ENCODE measurements at regions not wholly inside any gene's neighbourhood (a gene's known extent, or its start where the extent isn't known, plus 50 kb on each side); places are given as distances from the start of the nearest gene placed in this dataset.
"Not testable (repeated sequence)": the region's sequence is repeated elsewhere in the genome, so short reads cannot be mapped to it uniquely, and the experiment has no call there.

- DNase-seq: no peak
- TF ChIP-seq CTCF (IDR thresholded peaks at IDR 0.05) (no peak), POLR2A (IDR thresholded peaks at IDR 0.05) (no peak)
- peaks cover 0 to 3% (median 0%) of the 10 kb centered on the region in 3 donors for H3K9me3 ChIP-seq
- no peaks in the 10 kb centered on the region for H3K4me1 ChIP-seq
- no peaks in the 10 kb centered on the region for H3K27me3 ChIP-seq
- H3K36me3 ChIP-seq: no peaks in the 10 kb centered on the region
- no peak overlapping the region for H3K4me3 ChIP-seq
- WGBS, 2 donors: 90% methylated on average over 2 of the region's 5 CpGs; no CpG with 5 or more reads in 1 of the 2 donors
- intact Hi-C loops (cut with DNase I): no loop called here
- H3K27ac ChIP-seq: no peak overlapping the region
Observed at GRCh38 chr4:170464614-170465197, 374.9 kb upstream of the AADAT start.

GRCh38 chr4:170446782-170447181 lies 357.0 kb upstream of the AADAT start:
- H3K4me1 ChIP-seq: no peaks in the 10 kb centered on the region
- 64 to 75% methylated on average over 3 of the region's 3 CpGs for WGBS, 2 donors
- DNase-seq: no peak
- no peaks in the 10 kb centered on the region for H3K36me3 ChIP-seq
- TF ChIP-seq POLR2A (IDR thresholded peaks at IDR 0.05) (no peak), CTCF (IDR thresholded peaks at IDR 0.05) (no peak)
- H3K27me3 ChIP-seq: no peaks in the 10 kb centered on the region
- H3K27ac ChIP-seq: no peak overlapping the region
- H3K4me3 ChIP-seq: no peak overlapping the region
- no peaks in the 10 kb centered on the region for H3K9me3 ChIP-seq
- intact Hi-C loops (cut with DNase I): no loop called here

GRCh38 chr4:170441146-170441545 lies 351.4 kb upstream of the AADAT start:
- H3K4me1 ChIP-seq; H3K4me3 ChIP-seq; DNase-seq; H3K27ac ChIP-seq; H3K36me3 ChIP-seq; intact Hi-C loops (cut with DNase I); H3K9me3 ChIP-seq; H3K27me3 ChIP-seq: not testable (repeated sequence)
- whole genome bisulfite sequencing, 2 donors: 61 to 69% methylated on average over 2 of the region's 2 CpGs

- no peak for DNase-seq
- intact Hi-C loops (cut with DNase I): no loop called here
- Histone ChIP-seq H3K27me3 (no peaks in the 10 kb centered on the region), H3K36me3 (no peaks in the 10 kb centered on the region), H3K4me1 (no peaks in the 10 kb centered on the region), H3K27ac (no peak overlapping the region), H3K4me3 (no peak overlapping the region), H3K9me3 (no peaks in the 10 kb centered on the region)
- 75 to 84% methylated on average over 4 to 5 of the region's 5 CpGs for WGBS, 2 donors
- TF ChIP-seq POLR2A (IDR thresholded peaks at IDR 0.05): no peak
- TF ChIP-seq CTCF (IDR thresholded peaks at IDR 0.05): no peak
Observed at GRCh38 chr4:170428929-170429328, 339.2 kb upstream of the AADAT start.

GRCh38 chr4:170425521-170426143 lies 335.9 kb upstream of the AADAT start:
- intact Hi-C loops (cut with DNase I): no loop called here
- no peaks in the 10 kb centered on the region for H3K9me3 ChIP-seq
- no peak overlapping the region for H3K4me3 ChIP-seq
- H3K27me3 ChIP-seq: no peaks in the 10 kb centered on the region
- TF ChIP-seq POLR2A (IDR thresholded peaks at IDR 0.05) (no peak), CTCF (IDR thresholded peaks at IDR 0.05) (no peak)
- no peak for DNase-seq
- WGBS, 2 donors: 55 to 58% methylated on average over 5 of the region's 5 CpGs
- no peaks in the 10 kb centered on the region for H3K36me3 ChIP-seq
- H3K27ac ChIP-seq: no peak overlapping the region
- no peaks in the 10 kb centered on the region for H3K4me1 ChIP-seq

Measured in esophagus squamous epithelium (tissue), 5 donors.